ENCODE measurements at regions not wholly inside any gene's neighbourhood (a gene's known extent, or its start where the extent isn't known, plus 50 kb on each side); places are given as distances from the start of the nearest gene placed in this dataset.

DNA sequence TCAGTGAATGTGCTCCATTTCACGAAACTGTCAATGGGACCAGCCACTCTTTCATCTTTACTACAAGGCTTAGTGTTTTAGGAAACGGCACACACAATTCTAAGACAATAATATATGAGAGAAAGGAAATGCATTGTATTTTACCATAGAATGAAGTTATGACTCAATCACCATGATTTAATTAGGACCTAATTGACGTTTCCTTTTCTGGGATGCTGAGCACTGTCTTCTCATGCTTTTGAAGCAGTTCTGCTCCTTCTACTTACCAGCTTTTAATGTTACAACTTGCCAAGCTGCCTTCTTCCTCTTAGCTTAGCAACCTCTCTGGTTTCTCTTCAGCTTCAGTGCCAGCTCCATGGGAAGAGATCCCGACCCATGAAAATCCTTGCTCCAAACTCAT, 94.3 kb upstream of the SERPINE2 start:
- H4K20me1 ChIP-seq (ENCODE audit: insufficient read depth, poor library complexity, severe bottlenecking): no peaks in the 10 kb centered on the region
- no peaks in the 10 kb centered on the region for H3K36me3 ChIP-seq (replicated peaks; ENCODE audit: insufficient read depth, low read depth)

DNA sequence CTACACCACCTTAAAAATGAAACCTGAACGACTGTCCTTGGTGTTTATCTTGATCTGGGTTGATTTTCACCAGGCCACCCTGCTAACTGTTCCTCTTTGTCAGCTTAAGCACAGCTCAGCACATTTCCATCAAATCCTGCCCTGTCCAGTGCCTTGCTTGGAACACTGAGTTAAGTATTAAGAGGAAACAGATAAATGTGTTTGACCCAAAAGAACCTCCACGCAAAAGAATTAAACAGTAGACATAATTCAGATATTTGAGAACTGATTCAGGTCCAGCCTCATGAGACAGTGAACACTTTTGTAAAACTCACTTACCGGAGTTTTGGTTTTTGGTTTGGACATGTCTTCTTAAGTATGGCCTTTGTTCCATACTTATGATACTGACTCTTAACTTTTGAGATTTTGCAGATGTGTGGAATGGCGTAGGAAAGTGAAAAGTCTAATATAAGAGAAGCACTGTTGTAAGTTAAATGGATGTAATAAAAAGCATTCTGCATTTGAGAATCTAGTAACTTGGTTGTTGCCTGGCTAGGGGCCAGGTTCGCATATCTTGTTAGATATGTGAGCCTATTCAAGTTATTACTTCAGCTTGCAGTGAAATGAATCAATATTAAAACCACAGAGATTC, 88.9 kb upstream of the SERPINE2 start:
- Histone ChIP-seq H3K79me2 (no peaks in the 10 kb centered on the region), H3K36me3 (replicated peaks; ENCODE audit: insufficient read depth, low read depth) (no peaks in the 10 kb centered on the region), H3K4me2 (no peak overlapping the region), H4K20me1 (ENCODE audit: insufficient read depth, poor library complexity, severe bottlenecking) (no peaks in the 10 kb centered on the region), H3K9me3 (ENCODE audit: low read depth) (no peaks in the 10 kb centered on the region), H3K4me1 (ENCODE audit: insufficient read depth) (peaks cover 8% of the 10 kb centered on the region), H2AFZ (no peak overlapping the region), H3K4me3 (no peak overlapping the region), H3K9me2 (replicated peaks; ENCODE audit: insufficient read depth) (no peaks in the 10 kb centered on the region), H3K27ac (peak overlapping the region; percentile 37), H3K27me3 (no peaks in the 10 kb centered on the region)
- 45% methylated on average over 5 of the region's 5 CpGs for WGBS (ENCODE audit: low lambda C conversion rate, missing lambda C conversion rate)
- DNase-seq (ENCODE audit: low spot score): no peak
- no peak for TF ChIP-seq EZH2phosphoT487 (IDR thresholded peaks at IDR 0.05; ENCODE audit: low read depth, severe bottlenecking, unreplicated experiment)
- TF ChIP-seq, protein P1, sequence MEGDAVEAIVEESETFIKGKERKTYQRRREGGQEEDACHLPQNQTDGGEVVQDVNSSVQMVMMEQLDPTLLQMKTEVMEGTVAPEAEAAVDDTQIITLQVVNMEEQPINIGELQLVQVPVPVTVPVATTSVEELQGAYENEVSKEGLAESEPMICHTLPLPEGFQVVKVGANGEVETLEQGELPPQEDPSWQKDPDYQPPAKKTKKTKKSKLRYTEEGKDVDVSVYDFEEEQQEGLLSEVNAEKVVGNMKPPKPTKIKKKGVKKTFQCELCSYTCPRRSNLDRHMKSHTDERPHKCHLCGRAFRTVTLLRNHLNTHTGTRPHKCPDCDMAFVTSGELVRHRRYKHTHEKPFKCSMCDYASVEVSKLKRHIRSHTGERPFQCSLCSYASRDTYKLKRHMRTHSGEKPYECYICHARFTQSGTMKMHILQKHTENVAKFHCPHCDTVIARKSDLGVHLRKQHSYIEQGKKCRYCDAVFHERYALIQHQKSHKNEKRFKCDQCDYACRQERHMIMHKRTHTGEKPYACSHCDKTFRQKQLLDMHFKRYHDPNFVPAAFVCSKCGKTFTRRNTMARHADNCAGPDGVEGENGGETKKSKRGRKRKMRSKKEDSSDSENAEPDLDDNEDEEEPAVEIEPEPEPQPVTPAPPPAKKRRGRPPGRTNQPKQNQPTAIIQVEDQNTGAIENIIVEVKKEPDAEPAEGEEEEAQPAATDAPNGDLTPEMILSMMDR (IDR thresholded peaks at IDR 0.05; ENCODE audit: poor library complexity): no peak
- TF ChIP-seq EZH2 (IDR thresholded peaks at IDR 0.05; ENCODE audit: borderline replicate concordance): no peak

More for the DNA sequence above, 94.3 kb upstream of the SERPINE2 start:
- Histone ChIP-seq H3K27me3 (no peaks in the 10 kb centered on the region), H3K9me3 (ENCODE audit: low read depth) (no peaks in the 10 kb centered on the region), H2AFZ (no peak overlapping the region), H3K4me3 (no peak overlapping the region), H3K4me1 (ENCODE audit: insufficient read depth) (peaks cover 2% of the 10 kb centered on the region), H3K9me2 (replicated peaks; ENCODE audit: insufficient read depth) (no peaks in the 10 kb centered on the region), H3K4me2 (no peak overlapping the region), H3K79me2 (no peaks in the 10 kb centered on the region), H3K27ac (no peak overlapping the region)
- TF ChIP-seq EZH2phosphoT487 (IDR thresholded peaks at IDR 0.05; ENCODE audit: low read depth, severe bottlenecking, unreplicated experiment) (no peak), EZH2 (IDR thresholded peaks at IDR 0.05; ENCODE audit: borderline replicate concordance) (no peak)
- DNase-seq (ENCODE audit: low spot score): no peak
- WGBS (ENCODE audit: low lambda C conversion rate, missing lambda C conversion rate): 88% methylated on average over 4 of the region's 4 CpGs

- Histone ChIP-seq H3K9me3 (ENCODE audit: low read depth) (no peaks in the 10 kb centered on the region), H3K4me2 (no peak overlapping the region), H3K79me2 (no peaks in the 10 kb centered on the region), H4K20me1 (ENCODE audit: insufficient read depth, poor library complexity, severe bottlenecking) (no peaks in the 10 kb centered on the region), H3K4me3 (no peak overlapping the region), H2AFZ (no peak overlapping the region), H3K27me3 (no peaks in the 10 kb centered on the region), H3K27ac (no peak overlapping the region), H3K9me2 (replicated peaks; ENCODE audit: insufficient read depth) (no peaks in the 10 kb centered on the region), H3K36me3 (replicated peaks; ENCODE audit: insufficient read depth, low read depth) (no peaks in the 10 kb centered on the region), H3K4me1 (ENCODE audit: insufficient read depth) (peaks cover 8% of the 10 kb centered on the region)
- 97% methylated on average over 6 of the region's 6 CpGs for WGBS (ENCODE audit: low lambda C conversion rate, missing lambda C conversion rate)
- DNase-seq (ENCODE audit: low spot score): no peak
- TF ChIP-seq EZH2 (IDR thresholded peaks at IDR 0.05; ENCODE audit: borderline replicate concordance) (no peak), EZH2phosphoT487 (IDR thresholded peaks at IDR 0.05; ENCODE audit: low read depth, severe bottlenecking, unreplicated experiment) (no peak)
- TF ChIP-seq, protein P1 (IDR thresholded peaks at IDR 0.05; ENCODE audit: poor library complexity): no peak
These were observed 87.4 kb upstream of the SERPINE2 start for GRCh38 chr2:224126440-224126839.

DNA sequence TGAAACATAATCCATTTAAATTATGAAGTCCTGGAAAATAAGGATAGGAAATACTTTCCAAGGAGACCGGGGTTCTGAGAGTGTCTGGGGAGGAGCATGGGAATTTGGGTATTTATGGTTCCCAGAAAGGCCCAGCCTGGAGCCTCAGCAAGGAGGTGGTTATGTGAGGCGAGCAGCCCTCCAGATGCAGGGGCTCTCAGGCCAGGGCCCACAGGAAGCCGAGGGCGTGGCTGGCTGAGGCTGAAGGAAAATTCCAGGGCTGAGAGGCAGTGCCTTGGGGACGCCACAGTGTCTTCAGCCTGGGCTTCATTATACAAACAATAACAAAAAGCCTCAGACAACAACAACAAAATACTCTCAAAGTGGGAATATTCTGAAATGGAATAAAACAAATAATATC, 86.9 kb upstream of the SERPINE2 start:
- Histone ChIP-seq H3K9me3 (ENCODE audit: low read depth) (no peaks in the 10 kb centered on the region), H2AFZ (no peak overlapping the region), H3K4me1 (ENCODE audit: insufficient read depth) (peaks cover 8% of the 10 kb centered on the region), H3K36me3 (replicated peaks; ENCODE audit: insufficient read depth, low read depth) (no peaks in the 10 kb centered on the region), H3K27ac (no peak overlapping the region), H3K4me3 (no peak overlapping the region), H4K20me1 (ENCODE audit: insufficient read depth, poor library complexity, severe bottlenecking) (no peaks in the 10 kb centered on the region), H3K4me2 (no peak overlapping the region), H3K9me2 (replicated peaks; ENCODE audit: insufficient read depth) (no peaks in the 10 kb centered on the region), H3K27me3 (no peaks in the 10 kb centered on the region), H3K79me2 (no peaks in the 10 kb centered on the region)
- DNase-seq (ENCODE audit: low spot score): no peak
- WGBS (ENCODE audit: low lambda C conversion rate, missing lambda C conversion rate): 71% methylated on average over 5 of the region's 5 CpGs
- TF ChIP-seq EZH2phosphoT487 (IDR thresholded peaks at IDR 0.05; ENCODE audit: low read depth, severe bottlenecking, unreplicated experiment) (no peak), EZH2 (IDR thresholded peaks at IDR 0.05; ENCODE audit: borderline replicate concordance) (no peak)
- TF ChIP-seq, protein P1 (IDR thresholded peaks at IDR 0.05; ENCODE audit: poor library complexity): no peak

All from hepatocyte (in vitro differentiated cells).